ENCODE measurements at regions not wholly inside any gene's neighbourhood (a gene's known extent, or its start where the extent isn't known, plus 50 kb on each side); places are given as distances from the start of the nearest gene placed in this dataset.

DNA sequence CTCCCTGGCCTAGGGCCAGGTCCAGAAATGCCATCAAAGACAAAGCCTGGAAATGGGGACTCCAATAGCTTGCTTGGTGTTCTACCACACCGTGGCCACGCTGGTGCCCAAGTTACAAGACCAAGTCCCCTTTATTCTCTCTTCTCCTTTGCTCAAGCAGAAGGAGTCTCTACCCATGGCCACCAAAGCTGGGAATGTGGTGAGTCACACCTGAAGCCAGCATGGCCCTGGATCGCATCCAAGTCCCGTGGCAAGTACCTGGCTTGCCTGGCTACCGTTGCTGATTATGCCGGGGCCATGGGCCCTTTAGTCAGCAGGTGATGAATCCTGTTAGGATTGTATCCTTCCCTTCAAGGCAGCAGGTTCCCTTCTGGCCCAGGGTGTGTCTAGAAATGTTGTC lies 260.0 kb downstream of the HAPSTR1 start:
- Histone ChIP-seq H3F3A (ENCODE audit: insufficient read depth) (no peaks in the 10 kb centered on the region), H4K20me1 (ENCODE audit: insufficient read depth) (no peaks in the 10 kb centered on the region), H3K4me1 (ENCODE audit: insufficient read depth) (no peaks in the 10 kb centered on the region), H3K79me2 (ENCODE audit: insufficient read depth) (no peaks in the 10 kb centered on the region), H3K4me3 (no peak overlapping the region), H3K4me2 (ENCODE audit: unreplicated experiment) (no peak overlapping the region), H3K27ac (no peak overlapping the region), H3K9me2 (ENCODE audit: insufficient read depth) (no peaks in the 10 kb centered on the region), H2AFZ (no peak overlapping the region), H3K27me3 (replicated peaks; ENCODE audit: insufficient read depth) (no peaks in the 10 kb centered on the region), H3K9ac (no peak overlapping the region), H3K36me3 (ENCODE audit: low read depth) (no peaks in the 10 kb centered on the region), H3K9me3 (ENCODE audit: low read depth) (no peaks in the 10 kb centered on the region)
- in situ Hi-C loops (cut with MboI), result no loop called here
- TF ChIP-seq EZH2 (IDR thresholded peaks at IDR 0.05; ENCODE audit: insufficient read depth, poor library complexity, severe bottlenecking) (no peak), EZH2phosphoT487 (IDR thresholded peaks at IDR 0.05; ENCODE audit: insufficient read depth, low read depth) (no peak)
- WGBS, 2 experiments (ENCODE audit: low coverage in 1 of 2, low lambda C conversion rate in 2 of 2, missing lambda C conversion rate in 2 of 2), result 25 to 35% methylated on average over 6 of the region's 6 CpGs
- no peak for DNase-seq

DNA sequence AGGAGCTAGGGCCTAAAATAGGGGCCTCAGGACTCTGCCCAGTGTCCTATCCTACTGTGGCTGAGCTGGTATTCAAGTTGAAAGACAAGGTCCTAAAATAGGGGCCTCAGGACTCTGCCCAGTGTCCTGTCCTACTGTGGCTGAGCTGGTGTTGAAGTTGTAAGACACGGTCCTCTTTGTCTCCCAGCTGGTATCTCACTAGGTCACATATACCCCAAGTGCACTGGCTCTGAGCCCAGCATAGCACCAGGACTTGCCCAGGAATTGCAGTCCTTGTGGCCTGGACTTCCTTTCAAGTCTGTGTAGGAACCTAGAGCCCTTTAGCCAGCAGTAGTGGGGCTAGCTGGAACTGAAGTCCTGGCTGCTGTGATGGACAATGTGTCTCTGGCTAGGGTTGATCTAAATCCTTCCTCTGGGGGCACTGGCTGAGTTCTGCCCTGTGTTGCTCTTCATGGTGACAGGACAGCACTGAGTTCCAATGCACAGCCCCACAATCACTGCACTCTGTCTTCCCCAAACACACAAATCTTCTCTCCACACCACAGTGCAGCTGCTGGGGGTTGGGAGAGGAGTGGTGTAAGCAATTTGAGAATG lies 260.5 kb downstream of the HAPSTR1 start:
- H3F3A ChIP-seq (ENCODE audit: insufficient read depth), result no peaks in the 10 kb centered on the region
- no peaks in the 10 kb centered on the region for H3K36me3 ChIP-seq (ENCODE audit: low read depth)
- 15 to 31% methylated on average over 1 of the region's 1 CpG for WGBS, 2 experiments (ENCODE audit: low coverage in 1 of 2, low lambda C conversion rate in 2 of 2, missing lambda C conversion rate in 2 of 2)
- no peak overlapping the region for H3K4me2 ChIP-seq (ENCODE audit: unreplicated experiment)
- H3K79me2 ChIP-seq (ENCODE audit: insufficient read depth), result no peaks in the 10 kb centered on the region
- no peak for DNase-seq
- no peaks in the 10 kb centered on the region for H3K4me1 ChIP-seq (ENCODE audit: insufficient read depth)
- H3K4me3 ChIP-seq, result no peak overlapping the region
- H3K9ac ChIP-seq, result no peak overlapping the region
- TF ChIP-seq EZH2phosphoT487 (IDR thresholded peaks at IDR 0.05; ENCODE audit: insufficient read depth, low read depth) (no peak), EZH2 (IDR thresholded peaks at IDR 0.05; ENCODE audit: insufficient read depth, poor library complexity, severe bottlenecking) (no peak)
- H3K27ac ChIP-seq, result no peak overlapping the region
- no peaks in the 10 kb centered on the region for H3K9me3 ChIP-seq (ENCODE audit: low read depth)
- no peak overlapping the region for H2AFZ ChIP-seq
- in situ Hi-C loops (cut with MboI), result no loop called here
- no peaks in the 10 kb centered on the region for H3K27me3 ChIP-seq (replicated peaks; ENCODE audit: insufficient read depth)
- H3K9me2 ChIP-seq (ENCODE audit: insufficient read depth), result no peaks in the 10 kb centered on the region
- H4K20me1 ChIP-seq (ENCODE audit: insufficient read depth), result no peaks in the 10 kb centered on the region

DNA sequence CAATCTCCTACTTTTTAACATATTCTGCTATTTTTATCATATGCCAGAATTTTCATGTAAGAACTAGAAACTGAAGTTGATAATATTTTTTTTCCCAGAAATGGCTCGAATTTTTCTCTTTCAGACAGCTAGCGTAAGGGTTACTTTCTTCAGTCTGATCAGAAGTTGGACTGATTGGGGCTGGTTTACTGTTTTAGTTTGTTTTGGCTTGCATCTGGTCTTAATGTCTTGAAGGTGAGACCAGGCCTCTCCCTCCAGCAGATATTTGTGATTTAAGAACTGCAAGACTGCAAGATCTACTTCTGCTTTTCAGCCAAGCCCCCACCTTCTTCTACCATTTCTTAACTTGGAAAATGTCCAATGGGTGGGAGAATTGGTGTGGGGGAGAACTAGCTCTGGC lies 266.4 kb downstream of the HAPSTR1 start:
- in situ Hi-C loops (cut with MboI), result no loop called here
- no peaks in the 10 kb centered on the region for H3F3A ChIP-seq (ENCODE audit: insufficient read depth)
- no peaks in the 10 kb centered on the region for H3K9me2 ChIP-seq (ENCODE audit: insufficient read depth)
- no peaks in the 10 kb centered on the region for H4K20me1 ChIP-seq (ENCODE audit: insufficient read depth)
- no peaks in the 10 kb centered on the region for H3K4me1 ChIP-seq (ENCODE audit: insufficient read depth)
- TF ChIP-seq EZH2 (IDR thresholded peaks at IDR 0.05; ENCODE audit: insufficient read depth, poor library complexity, severe bottlenecking) (no peak), EZH2phosphoT487 (IDR thresholded peaks at IDR 0.05; ENCODE audit: insufficient read depth, low read depth) (no peak)
- no peak for DNase-seq
- H3K4me3 ChIP-seq, result no peak overlapping the region
- no peak overlapping the region for H3K9ac ChIP-seq
- no peaks in the 10 kb centered on the region for H3K79me2 ChIP-seq (ENCODE audit: insufficient read depth)
- H3K9me3 ChIP-seq (ENCODE audit: low read depth), result no peaks in the 10 kb centered on the region
- H3K36me3 ChIP-seq (ENCODE audit: low read depth), result no peaks in the 10 kb centered on the region
- no peak overlapping the region for H2AFZ ChIP-seq
- H3K4me2 ChIP-seq (ENCODE audit: unreplicated experiment), result no peak overlapping the region
- no peak overlapping the region for H3K27ac ChIP-seq
- no peaks in the 10 kb centered on the region for H3K27me3 ChIP-seq (replicated peaks; ENCODE audit: insufficient read depth)
- 21 to 31% methylated on average over 2 of the region's 2 CpGs for WGBS, 2 experiments (ENCODE audit: low coverage in 1 of 2, low lambda C conversion rate in 2 of 2, missing lambda C conversion rate in 2 of 2)

DNA sequence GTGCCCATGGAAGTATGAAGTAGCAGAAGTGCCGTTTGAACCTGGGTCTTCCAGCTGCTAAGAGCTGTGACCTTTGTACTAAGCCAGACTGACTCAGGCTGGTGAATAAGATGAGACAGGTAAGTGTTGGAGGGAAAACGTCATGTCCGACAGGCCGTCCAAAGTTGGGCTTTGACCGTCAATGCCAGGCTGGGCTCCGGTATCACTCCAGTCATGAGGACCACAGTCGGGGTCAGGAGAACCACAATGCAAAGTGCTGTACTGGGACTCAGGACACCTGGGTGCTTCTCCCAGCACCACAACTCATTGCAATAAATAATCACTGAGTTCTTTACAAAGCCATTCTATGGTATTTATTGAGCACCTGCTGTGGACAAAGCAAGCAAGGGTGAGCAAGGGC lies 268.6 kb downstream of the HAPSTR1 start:
- Histone ChIP-seq H3K79me2 (ENCODE audit: insufficient read depth) (no peaks in the 10 kb centered on the region), H3K36me3 (ENCODE audit: low read depth) (no peaks in the 10 kb centered on the region), H3K9me3 (ENCODE audit: low read depth) (no peaks in the 10 kb centered on the region), H2AFZ (no peak overlapping the region), H3K9me2 (ENCODE audit: insufficient read depth) (no peaks in the 10 kb centered on the region), H3K27me3 (replicated peaks; ENCODE audit: insufficient read depth) (no peaks in the 10 kb centered on the region), H3F3A (ENCODE audit: insufficient read depth) (no peaks in the 10 kb centered on the region), H3K4me3 (no peak overlapping the region), H3K4me1 (ENCODE audit: insufficient read depth) (no peaks in the 10 kb centered on the region), H3K9ac (no peak overlapping the region), H4K20me1 (ENCODE audit: insufficient read depth) (no peaks in the 10 kb centered on the region), H3K4me2 (ENCODE audit: unreplicated experiment) (no peak overlapping the region), H3K27ac (no peak overlapping the region)
- in situ Hi-C loops (cut with MboI), result no loop called here
- no peak for DNase-seq
- 46 to 59% methylated on average over 7 of the region's 7 CpGs for WGBS, 2 experiments (ENCODE audit: low coverage in 1 of 2, low lambda C conversion rate in 2 of 2, missing lambda C conversion rate in 2 of 2)
- TF ChIP-seq EZH2 (IDR thresholded peaks at IDR 0.05; ENCODE audit: insufficient read depth, poor library complexity, severe bottlenecking) (no peak), EZH2phosphoT487 (IDR thresholded peaks at IDR 0.05; ENCODE audit: insufficient read depth, low read depth) (no peak)

DNA sequence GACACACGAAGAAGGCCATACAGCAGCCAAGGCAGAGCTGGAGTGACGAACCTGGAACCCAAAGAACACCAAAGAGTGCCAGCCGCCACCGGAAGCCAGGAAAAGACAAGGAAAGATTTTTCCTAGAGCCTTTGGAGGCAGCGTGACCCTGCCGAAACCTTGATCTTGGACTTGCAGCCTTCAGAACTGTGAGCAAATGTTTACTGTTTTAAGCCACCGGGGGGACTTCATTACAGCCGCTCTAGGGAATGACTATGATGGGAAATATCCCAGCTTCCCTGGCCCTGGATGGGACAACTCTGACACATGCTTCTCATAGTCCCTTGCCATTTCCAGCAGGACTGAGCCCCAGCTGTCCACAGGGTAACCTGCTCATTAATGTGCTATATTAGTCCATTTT lies 270.6 kb downstream of the HAPSTR1 start:
- no peak overlapping the region for H3K4me3 ChIP-seq
- in situ Hi-C loops (cut with MboI), result no loop called here
- TF ChIP-seq EZH2phosphoT487 (IDR thresholded peaks at IDR 0.05; ENCODE audit: insufficient read depth, low read depth), result no peak
- TF ChIP-seq EZH2 (IDR thresholded peaks at IDR 0.05; ENCODE audit: insufficient read depth, poor library complexity, severe bottlenecking), result no peak
- H3K79me2 ChIP-seq (ENCODE audit: insufficient read depth), result no peaks in the 10 kb centered on the region
- no peaks in the 10 kb centered on the region for H4K20me1 ChIP-seq (ENCODE audit: insufficient read depth)
- no peak overlapping the region for H2AFZ ChIP-seq
- 38 to 45% methylated on average over 8 of the region's 8 CpGs for WGBS, 2 experiments (ENCODE audit: low coverage in 1 of 2, low lambda C conversion rate in 2 of 2, missing lambda C conversion rate in 2 of 2)
- no peak overlapping the region for H3K4me2 ChIP-seq (ENCODE audit: unreplicated experiment)
- H3K9me2 ChIP-seq (ENCODE audit: insufficient read depth), result no peaks in the 10 kb centered on the region
- H3K4me1 ChIP-seq (ENCODE audit: insufficient read depth), result no peaks in the 10 kb centered on the region
- H3K9ac ChIP-seq, result no peak overlapping the region
- H3K27me3 ChIP-seq (replicated peaks; ENCODE audit: insufficient read depth), result no peaks in the 10 kb centered on the region
- no peaks in the 10 kb centered on the region for H3K36me3 ChIP-seq (ENCODE audit: low read depth)
- no peaks in the 10 kb centered on the region for H3K9me3 ChIP-seq (ENCODE audit: low read depth)
- no peak overlapping the region for H3K27ac ChIP-seq
- H3F3A ChIP-seq (ENCODE audit: insufficient read depth), result no peaks in the 10 kb centered on the region
- no peak for DNase-seq
